Ovary (tissue), 7 donors: ENCODE measurements at regions not wholly inside any gene's neighbourhood (a gene's known extent, or its start where the extent isn't known, plus 50 kb on each side); places are given as distances from the start of the nearest gene placed in this dataset.

Source experiments
- DNase-seq, 5 donors: peaks; one replicate each; pipeline ENCODE4 v3.0.0-alpha.2; 2019 to 2020
- H3K27ac ChIP-seq, 2 donors: fragments of 200-600 bp; one replicate each; pipeline versions ENCODE4 v1.5.1 to v1.8.0; 2019 to 2022
- H3K27me3 ChIP-seq: fragments of 200-600 bp; one replicate; pipeline ENCODE4 v1.8.0; 2022
- H3K36me3 ChIP-seq: fragments of 200-600 bp; sonication (generic); one replicate; pipeline ENCODE4 v1.5.1; 2019
- H3K4me1 ChIP-seq: one replicate; pipeline ENCODE4 v1.8.1; 2013; ENCODE audit warnings: mild to moderate bottlenecking, moderate library complexity; ENCODE audit not compliant: insufficient read depth
- H3K4me3 ChIP-seq: fragments of 200-600 bp; sonication (generic); one replicate; pipeline ENCODE4 v1.5.1; 2017
- H3K9me3 ChIP-seq, 2 donors: fragments of 200-600 bp in 1 of 2; sonication (generic) in 1 of 2; one replicate each; pipeline versions ENCODE4 v1.5.1 to v1.8.1; 2013 to 2019; ENCODE audit warnings: mild to moderate bottlenecking in 1 of 2, moderate library complexity in 1 of 2
- EP300 ChIP-seq: sonication (generic); formaldehyde crosslinking; IDR thresholded peaks from one replicate; pipeline ENCODE4 v1.6.1; 2017; ENCODE audit warnings: antibody characterized with exemption
- POLR2A ChIP-seq: fragments of 450-650 bp; IDR thresholded peaks from one replicate; pipeline ENCODE4 v1.6.1; 2017; ENCODE audit warnings: antibody characterized with exemption, mild to moderate bottlenecking, moderate library complexity
- WGBS, 3 donors: extraction: QIAGEN DNeasy Blood & Tissue Kit in 1 of 3; methylation state at CpG; one replicate each; pipeline versions ENCODE4 v1.1.5 to v1.1.7; 2013 to 2017; 5-methylcytosine and 5-hydroxymethylcytosine counted together
- intact Hi-C, 4 donors: fragments of 100-400 bp; cut with DNase I; formaldehyde crosslinking; loops; one replicate each; pipeline versions ENCODE4 v1.11.0 to v1.15.1; 2022 to 2023
- TF ChIP-seq, protein P1 (sequence below), 3 donors: fragments of 450-650 bp in 2 of 3; fragments of 200-600 bp in 1 of 3; IDR thresholded peaks; one replicate each; pipeline versions ENCODE4 v1.5.1 to v1.8.0; 2016 to 2022; ENCODE audit warnings: antibody characterized with exemption in 3 of 3, mild to moderate bottlenecking in 1 of 3
- donor health status: DM: no; HTN: no; CAD: no; lungs with moderate emphysema.
- donor health status: DM: no; HTN: no; CAD: no.
- donor health status: Bipolar disorder and iron deficiency.
- donor health status: DM: no; HTN: no; CAD: no.
- donor health status: DM: yes; HTN: yes; CAD: no.

GRCh38 chr12:61513499-61513898 lies 746.7 kb upstream of the USP15 start:
- no peak for DNase-seq
- Histone ChIP-seq H3K27me3 (no peaks in the 10 kb centered on the region), H3K4me3 (no peak overlapping the region), H3K9me3 (no peaks in the 10 kb centered on the region), H3K27ac (no peak overlapping the region), H3K4me1 (no peaks in the 10 kb centered on the region), H3K36me3 (no peaks in the 10 kb centered on the region)
- TF ChIP-seq, protein P1, sequence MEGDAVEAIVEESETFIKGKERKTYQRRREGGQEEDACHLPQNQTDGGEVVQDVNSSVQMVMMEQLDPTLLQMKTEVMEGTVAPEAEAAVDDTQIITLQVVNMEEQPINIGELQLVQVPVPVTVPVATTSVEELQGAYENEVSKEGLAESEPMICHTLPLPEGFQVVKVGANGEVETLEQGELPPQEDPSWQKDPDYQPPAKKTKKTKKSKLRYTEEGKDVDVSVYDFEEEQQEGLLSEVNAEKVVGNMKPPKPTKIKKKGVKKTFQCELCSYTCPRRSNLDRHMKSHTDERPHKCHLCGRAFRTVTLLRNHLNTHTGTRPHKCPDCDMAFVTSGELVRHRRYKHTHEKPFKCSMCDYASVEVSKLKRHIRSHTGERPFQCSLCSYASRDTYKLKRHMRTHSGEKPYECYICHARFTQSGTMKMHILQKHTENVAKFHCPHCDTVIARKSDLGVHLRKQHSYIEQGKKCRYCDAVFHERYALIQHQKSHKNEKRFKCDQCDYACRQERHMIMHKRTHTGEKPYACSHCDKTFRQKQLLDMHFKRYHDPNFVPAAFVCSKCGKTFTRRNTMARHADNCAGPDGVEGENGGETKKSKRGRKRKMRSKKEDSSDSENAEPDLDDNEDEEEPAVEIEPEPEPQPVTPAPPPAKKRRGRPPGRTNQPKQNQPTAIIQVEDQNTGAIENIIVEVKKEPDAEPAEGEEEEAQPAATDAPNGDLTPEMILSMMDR (IDR thresholded peaks at IDR 0.05), result no peak
- TF ChIP-seq EP300 (no peak), POLR2A (no peak)
- 74 to 84% (median 74%) methylated on average over 2 of the region's 2 CpGs for WGBS, 3 donors
- intact Hi-C loops, result no loop called here

DNA sequence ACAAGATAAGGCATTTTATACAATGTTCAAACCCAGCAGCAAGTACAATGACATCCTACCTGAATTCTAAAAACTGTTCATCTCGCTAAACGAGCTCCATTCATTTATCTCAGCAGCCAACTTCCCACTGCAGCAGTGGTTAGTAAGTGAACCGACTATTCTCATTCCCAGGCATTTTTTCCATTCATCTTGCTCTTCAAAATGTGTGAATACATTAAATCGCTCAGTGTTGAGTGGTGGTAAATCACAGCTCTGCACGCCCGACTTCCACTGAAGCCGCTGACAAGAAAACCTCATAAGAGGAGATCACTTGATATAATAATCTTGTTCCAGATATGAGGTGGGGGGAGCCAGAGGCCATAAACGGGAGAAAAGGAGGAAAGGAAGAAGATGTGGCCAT lies 746.2 kb upstream of the USP15 start:
- intact Hi-C loops, result no loop called here
- Histone ChIP-seq H3K27ac (no peak overlapping the region), H3K36me3 (no peaks in the 10 kb centered on the region), H3K9me3 (no peaks in the 10 kb centered on the region), H3K4me3 (no peak overlapping the region), H3K27me3 (no peaks in the 10 kb centered on the region), H3K4me1 (no peaks in the 10 kb centered on the region)
- DNase-seq, result no peak
- TF ChIP-seq, protein P1 (IDR thresholded peaks at IDR 0.05), result no peak
- TF ChIP-seq POLR2A (no peak), EP300 (no peak)
- 32 to 43% (median 42%) methylated on average over 8 of the region's 8 CpGs for WGBS, 3 donors

GRCh38 chr12:61521258-61521657 lies 738.9 kb upstream of the USP15 start:
- no peaks in the 10 kb centered on the region for H3K27me3 ChIP-seq

DNA sequence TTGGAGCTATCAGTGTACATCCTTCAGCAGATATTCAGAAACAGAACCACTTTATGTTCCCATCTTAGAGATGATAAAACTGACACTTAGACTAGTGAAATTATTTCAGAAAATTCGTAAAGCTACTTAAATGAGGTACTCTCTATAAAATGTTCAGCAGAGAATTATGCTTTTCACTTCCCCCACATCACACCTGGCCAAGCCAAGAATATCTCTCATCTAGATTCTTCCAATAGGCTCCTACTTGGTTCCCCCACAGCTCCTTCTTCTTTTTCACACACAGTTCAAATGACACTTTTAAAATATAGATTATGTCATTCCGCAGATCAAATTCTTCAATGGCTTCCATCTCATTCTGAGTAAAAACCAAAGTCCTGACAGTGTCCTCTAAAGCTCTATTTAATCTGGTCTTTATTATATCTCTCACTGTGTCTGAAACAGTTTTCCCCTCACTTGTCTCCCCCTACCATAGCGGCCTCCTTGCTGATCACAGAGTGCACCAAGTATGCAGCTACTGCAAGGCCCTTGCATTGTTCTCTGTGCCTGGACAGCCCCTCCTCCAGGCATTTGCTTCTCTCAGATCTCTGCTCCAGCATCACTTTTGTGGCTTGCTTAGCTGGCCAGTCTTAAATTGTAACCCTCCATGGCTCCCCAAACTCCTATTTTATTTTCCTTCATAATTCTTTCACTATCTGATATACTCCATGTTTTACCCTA lies 736.8 kb upstream of the USP15 start:
- no peaks in the 10 kb centered on the region for H3K4me1 ChIP-seq
- H3K4me3 ChIP-seq, result no peak overlapping the region
- TF ChIP-seq EP300 (no peak), POLR2A (no peak)
- TF ChIP-seq, protein P1 (IDR thresholded peaks at IDR 0.05), result no peak
- WGBS, 3 donors, result 83 to 90% (median 90%) methylated on average over 3 of the region's 3 CpGs
- no peak overlapping the region for H3K27ac ChIP-seq
- DNase-seq, result no peak
- H3K27me3 ChIP-seq, result no peaks in the 10 kb centered on the region
- H3K36me3 ChIP-seq, result no peaks in the 10 kb centered on the region
- intact Hi-C loops, result no loop called here
- no peaks in the 10 kb centered on the region for H3K9me3 ChIP-seq

More at GRCh38 chr12:61521258-61521657, 738.9 kb upstream of the USP15 start:
- intact Hi-C loops, result no loop called here
- Histone ChIP-seq H3K9me3 (no peaks in the 10 kb centered on the region), H3K36me3 (no peaks in the 10 kb centered on the region), H3K27ac (no peak overlapping the region), H3K4me1 (no peaks in the 10 kb centered on the region), H3K4me3 (no peak overlapping the region)
- DNase-seq, result no peak
- no peak for TF ChIP-seq EP300
- TF ChIP-seq, protein P1 (IDR thresholded peaks at IDR 0.05), result no peak
- TF ChIP-seq POLR2A, result no peak
- WGBS, 3 donors, result 54 to 68% (median 67%) methylated on average over 1 of the region's 1 CpG
